HG03520 (cell line): ENCODE measurements at regions not wholly inside any gene's neighbourhood (a gene's known extent, or its start where the extent isn't known, plus 50 kb on each side); places are given as distances from the start of the nearest gene placed in this dataset.
"Not testable (repeated sequence)": the region's sequence is repeated elsewhere in the genome, so short reads cannot be mapped to it uniquely, and the experiment has no call there.

Experiments
- ATAC-seq: cut with Tn5 transposase; IDR thresholded peaks from one replicate; pipeline ENCODE4 v1.9.1; 2021; ENCODE audit warnings: mild to moderate bottlenecking, moderate library complexity; ENCODE audit not compliant: unreplicated experiment

- ATAC-seq: no peak
Measured at GRCh38 chr4:72791054-72791453, 222.0 kb upstream of the ADAMTS3 start.

DNA sequence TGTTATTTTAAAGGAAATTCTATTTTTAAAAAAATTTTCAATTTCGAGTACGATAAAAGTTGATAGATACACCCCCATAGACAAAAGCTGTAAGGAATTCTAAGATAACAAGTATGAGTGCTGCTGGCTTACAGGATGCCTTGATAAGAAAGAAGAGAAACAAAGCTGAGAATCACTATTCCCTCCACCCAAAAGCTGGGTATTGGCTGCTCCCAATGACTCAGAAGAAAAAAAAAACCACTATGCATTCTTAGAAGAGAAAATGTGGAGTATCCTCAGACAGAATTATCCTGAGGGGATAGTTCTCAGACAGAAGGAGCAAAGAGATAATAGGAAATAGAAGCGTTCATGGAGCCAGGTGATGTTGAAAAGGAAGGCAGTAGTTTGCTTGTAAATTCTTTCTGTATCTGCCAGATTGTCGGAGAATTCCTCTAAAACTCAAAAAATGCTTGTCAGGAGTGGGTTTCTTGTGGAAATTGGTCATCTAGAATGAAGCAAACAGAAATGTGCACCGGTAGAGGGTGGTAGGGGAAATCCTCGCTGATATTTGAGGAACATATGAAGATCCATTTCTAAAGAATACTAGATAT lies 217.5 kb upstream of the ADAMTS3 start:
- ATAC-seq: no peak

DNA sequence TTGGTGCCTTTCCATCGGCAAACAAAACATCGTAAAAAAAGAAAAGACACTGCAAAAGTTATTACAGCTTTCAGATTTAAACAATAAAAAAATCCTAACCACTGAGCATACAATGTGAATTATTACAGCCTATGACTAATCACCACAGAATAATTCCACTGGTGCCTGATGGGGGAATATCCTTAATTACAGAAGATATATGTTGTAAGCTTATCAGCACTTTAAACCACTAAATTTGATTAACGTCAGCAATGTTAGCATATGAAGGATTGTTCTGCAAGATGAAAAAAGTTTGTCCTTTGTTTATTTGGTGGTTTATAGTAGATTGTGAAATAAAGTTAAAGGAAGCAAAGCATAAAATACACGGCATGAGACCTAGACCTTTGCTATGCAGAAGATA lies 210.2 kb upstream of the ADAMTS3 start:
- no peak for ATAC-seq

DNA sequence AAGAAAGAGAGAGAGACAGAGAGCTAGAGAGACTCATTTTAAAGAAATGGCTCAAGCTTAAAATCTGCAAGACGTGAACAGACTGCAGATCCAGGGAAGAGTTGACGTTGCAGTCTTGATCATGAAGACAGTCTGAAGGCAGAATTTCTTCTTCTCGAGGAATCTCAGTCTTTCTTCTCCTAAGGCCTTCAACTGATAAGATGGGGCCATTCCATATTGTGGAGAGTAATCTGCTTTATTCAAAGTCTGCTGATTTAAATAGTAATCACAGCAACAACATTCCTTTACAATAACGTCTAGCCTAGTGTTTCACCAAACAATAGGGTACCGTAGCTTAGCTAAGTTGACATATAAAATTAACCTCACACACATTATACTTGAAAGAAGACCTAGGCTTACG lies 208.4 kb upstream of the ADAMTS3 start:
- no peak for ATAC-seq

GRCh38 chr4:72770708-72771107 lies 201.7 kb upstream of the ADAMTS3 start:
- ATAC-seq: no peak

DNA sequence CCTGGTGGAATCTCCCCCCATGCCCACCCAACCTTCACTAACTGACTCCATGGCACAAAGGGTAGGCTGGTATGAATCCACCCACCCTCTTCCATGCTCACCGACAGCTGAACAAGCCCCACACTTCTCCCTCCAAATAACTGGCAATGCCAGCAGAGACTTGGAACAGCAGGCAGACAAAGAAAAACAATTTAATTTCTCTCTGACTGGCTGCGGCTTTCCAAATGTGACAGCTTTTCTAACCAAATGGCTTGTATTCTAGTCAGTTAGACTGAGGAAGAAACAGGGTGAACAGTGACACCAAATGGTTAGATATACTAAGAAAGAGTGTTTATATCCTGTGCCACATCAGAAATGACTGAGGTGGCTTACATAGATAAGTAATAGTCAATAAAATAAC lies 199.3 kb upstream of the ADAMTS3 start:
- no peak for ATAC-seq

GRCh38 chr4:72767618-72768302 lies 198.7 kb upstream of the ADAMTS3 start:
- ATAC-seq: no peak

GRCh38 chr4:72765788-72766187 lies 196.8 kb upstream of the ADAMTS3 start:
- not testable (repeated sequence) for ATAC-seq

DNA sequence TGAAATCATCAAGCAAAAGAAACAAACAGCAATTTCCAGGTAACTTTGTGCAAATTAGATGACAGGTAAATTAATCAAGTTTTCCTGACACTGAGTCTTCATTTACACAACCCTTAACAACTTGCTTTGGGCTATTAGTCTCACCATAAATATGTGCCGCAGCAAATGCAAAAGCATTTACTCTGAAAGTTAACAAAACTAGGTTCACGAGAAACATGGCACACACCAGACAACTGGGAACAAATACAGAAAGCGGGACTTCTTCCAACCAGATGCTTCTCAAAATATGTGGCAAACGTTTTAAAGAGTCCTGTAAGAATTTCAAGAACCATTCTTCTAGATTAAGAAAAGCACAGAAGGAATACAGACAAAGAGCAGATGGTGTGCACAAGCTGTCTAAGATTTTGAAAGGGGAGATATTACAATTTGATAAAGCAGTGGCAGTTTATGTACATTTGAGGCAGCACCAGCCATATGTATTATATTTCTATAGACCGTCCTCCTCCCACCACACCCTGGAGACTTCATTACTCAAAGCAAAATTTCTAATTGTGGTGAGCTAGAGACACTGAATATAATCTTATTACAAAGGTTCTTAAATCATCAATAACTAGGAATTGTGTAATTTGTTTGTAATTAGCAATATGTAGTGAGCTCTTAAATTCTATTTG lies 192.5 kb upstream of the ADAMTS3 start:
- no peak for ATAC-seq

DNA sequence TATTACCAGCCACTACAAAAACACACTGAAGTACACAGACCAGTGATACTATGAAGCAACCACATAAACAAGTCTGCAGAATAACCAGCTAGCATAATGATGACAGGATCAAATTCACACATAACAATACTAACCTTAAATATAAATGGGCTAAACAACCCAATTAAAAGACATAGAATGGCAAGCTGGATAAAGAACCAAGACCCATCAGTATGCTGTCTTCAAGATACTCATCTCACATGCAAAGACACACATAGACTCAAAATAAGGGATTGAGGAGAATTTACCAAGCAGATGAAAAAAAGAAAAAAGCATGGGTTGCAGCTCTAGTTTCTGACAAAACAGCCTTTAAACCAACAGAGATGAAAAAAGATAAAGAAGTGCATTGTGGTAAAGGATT lies 184.4 kb upstream of the ADAMTS3 start:
- ATAC-seq: not testable (repeated sequence)

DNA sequence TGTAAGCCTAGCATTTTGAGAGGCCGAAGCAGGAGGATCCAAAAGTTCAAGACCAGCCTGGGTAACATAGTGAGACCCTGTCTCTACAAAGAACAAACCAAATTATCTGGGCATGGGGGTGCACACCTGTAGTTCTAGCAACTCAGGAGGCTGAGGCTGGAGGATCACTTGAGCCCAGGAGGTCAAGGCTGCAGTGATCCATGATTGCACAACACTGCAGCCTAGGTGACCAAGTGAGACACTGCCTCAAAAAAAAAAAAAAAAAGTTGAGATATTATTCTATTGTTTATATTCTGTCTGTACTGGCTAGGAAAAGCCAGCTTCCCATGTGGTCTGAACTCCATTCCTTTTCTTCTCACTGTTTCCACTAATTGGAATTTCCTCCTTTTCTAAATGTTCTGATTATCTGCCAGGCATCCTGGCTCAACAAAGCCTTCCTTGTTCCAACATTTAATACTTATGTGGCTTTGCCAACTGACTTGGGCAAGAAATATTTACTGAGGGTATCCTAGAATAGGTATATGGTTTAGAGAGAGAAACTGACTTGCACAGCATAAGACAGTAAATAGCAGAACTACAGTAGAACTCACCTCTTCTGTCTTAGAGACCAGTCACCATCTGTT lies 175.2 kb upstream of the ADAMTS3 start:
- no peak for ATAC-seq

- ATAC-seq: no peak
Measured at GRCh38 chr4:72743078-72743477, 174.1 kb upstream of the ADAMTS3 start.

DNA sequence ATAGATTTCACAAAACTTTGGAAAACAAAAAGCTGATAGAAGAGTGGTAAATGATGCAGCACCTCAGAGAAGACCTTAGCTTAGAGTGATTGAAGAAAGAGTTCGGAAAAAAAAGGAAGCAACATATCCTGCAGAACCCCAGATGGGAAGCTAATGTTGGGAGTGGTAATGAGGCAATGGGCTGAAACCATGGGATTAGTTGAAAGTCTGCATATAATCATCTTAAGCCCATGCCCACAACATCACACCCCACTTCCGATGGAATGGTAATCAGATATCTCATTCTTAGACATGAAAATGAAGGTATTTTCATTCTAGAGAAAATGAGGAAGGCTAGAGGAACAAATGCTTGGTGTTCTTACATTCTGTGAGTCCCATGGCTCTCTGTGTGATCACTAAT lies 146.3 kb upstream of the ADAMTS3 start:
- ATAC-seq: no peak

GRCh38 chr4:72714482-72715279 lies 145.7 kb upstream of the ADAMTS3 start:
- ATAC-seq: no peak

- ATAC-seq: no peak
Measured at GRCh38 chr4:72712997-72713396, 144.0 kb upstream of the ADAMTS3 start.

GRCh38 chr4:72709475-72709874 lies 140.5 kb upstream of the ADAMTS3 start:
- no peak for ATAC-seq

GRCh38 chr4:72706684-72707083 lies 137.7 kb upstream of the ADAMTS3 start:
- ATAC-seq: no peak

DNA sequence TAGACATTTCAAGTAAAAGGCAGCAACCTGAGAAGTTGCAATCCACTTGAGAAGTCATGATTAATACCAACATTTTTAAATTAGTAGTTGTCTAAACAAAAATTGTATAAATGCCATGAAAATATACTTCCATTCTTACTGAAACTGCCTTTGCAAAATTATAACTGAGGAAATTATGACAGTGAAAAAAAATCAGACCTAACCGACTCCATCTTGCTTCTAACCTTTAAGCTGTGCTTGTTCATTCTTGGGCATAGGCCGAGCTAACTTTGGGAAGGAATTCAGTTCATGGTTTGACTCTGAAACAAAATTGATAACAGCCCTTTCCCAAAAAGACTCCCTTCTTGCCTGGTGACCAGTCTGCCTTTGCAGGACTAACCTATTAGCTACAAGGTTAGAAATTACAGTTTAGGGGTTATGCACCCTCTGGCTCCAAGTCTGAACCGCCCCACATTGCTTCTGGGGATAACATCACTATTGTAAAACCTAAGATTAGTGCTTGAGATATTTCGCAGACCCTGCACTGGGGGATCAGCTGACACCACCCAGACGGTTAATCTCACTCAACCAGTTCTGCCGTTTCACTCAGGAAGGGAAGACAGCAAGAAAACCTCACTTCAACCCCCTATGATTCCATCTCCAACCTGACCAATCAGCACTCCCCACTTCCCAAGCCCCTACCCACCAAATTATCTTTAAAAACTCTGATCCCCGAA lies 136.1 kb upstream of the ADAMTS3 start:
- ATAC-seq: not testable (repeated sequence)

- ATAC-seq: no peak
Measured at GRCh38 chr4:72702948-72703347, 133.9 kb upstream of the ADAMTS3 start.
